ENCODE measurements at regions not wholly inside any gene's neighbourhood (a gene's known extent, or its start where the extent isn't known, plus 50 kb on each side); places are given as distances from the start of the nearest gene placed in this dataset.

DNA sequence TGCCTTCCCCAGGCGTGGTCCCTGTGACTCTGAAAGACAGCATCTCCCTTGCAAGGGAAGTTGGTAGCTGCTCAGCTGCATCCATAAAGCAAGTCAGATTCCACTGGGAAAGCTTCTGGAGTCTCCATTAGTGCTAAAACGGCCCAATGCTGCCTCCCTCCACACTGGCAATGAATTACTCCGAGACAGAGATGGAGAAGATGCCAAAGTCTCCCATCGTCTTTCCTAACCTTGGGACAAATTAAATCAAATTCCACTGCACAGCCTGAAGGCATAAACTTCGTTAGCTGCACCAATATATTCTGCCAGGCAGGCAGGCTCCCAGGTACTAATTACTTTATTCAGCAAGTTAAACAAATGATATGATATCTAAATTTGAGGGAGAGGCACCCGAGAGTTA is 106.3 kb upstream of the GJB5 start:
- Mint-ChIP-seq H3K27ac (no peak overlapping the region), H3K27me3 (ENCODE audit: low read depth in 3 of 3) (peaks cover 6 to 11% (median 9%) of the 10 kb centered on the region in 3 donors), H3K9me3 (no peaks in the 10 kb centered on the region), H3K36me3 (no peaks in the 10 kb centered on the region), H3K4me1 (no peaks in the 10 kb centered on the region), H3K4me3 (no peak overlapping the region)
- TF ChIP-seq, protein P1, sequence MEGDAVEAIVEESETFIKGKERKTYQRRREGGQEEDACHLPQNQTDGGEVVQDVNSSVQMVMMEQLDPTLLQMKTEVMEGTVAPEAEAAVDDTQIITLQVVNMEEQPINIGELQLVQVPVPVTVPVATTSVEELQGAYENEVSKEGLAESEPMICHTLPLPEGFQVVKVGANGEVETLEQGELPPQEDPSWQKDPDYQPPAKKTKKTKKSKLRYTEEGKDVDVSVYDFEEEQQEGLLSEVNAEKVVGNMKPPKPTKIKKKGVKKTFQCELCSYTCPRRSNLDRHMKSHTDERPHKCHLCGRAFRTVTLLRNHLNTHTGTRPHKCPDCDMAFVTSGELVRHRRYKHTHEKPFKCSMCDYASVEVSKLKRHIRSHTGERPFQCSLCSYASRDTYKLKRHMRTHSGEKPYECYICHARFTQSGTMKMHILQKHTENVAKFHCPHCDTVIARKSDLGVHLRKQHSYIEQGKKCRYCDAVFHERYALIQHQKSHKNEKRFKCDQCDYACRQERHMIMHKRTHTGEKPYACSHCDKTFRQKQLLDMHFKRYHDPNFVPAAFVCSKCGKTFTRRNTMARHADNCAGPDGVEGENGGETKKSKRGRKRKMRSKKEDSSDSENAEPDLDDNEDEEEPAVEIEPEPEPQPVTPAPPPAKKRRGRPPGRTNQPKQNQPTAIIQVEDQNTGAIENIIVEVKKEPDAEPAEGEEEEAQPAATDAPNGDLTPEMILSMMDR (IDR thresholded peaks at IDR 0.05) = no peak
- Histone ChIP-seq H2AFZ (ENCODE audit: insufficient read depth, low read depth, low read length, poor library complexity, severe bottlenecking) (no peak overlapping the region), H3K79me2 (ENCODE audit: insufficient read depth, low read length) (no peaks in the 10 kb centered on the region), H3K36me3 (replicated peaks in 1 of 2; ENCODE audit: control insufficient read depth in 1 of 2, insufficient read depth in 2 of 2, low read length in 2 of 2) (no peaks in the 10 kb centered on the region), H4K20me1 (ENCODE audit: insufficient read depth, low read length) (no peaks in the 10 kb centered on the region), H3K9me3 (replicated peaks in 1 of 2; ENCODE audit: control insufficient read depth in 1 of 2, insufficient read depth in 1 of 2, low read length in 2 of 2) (no peaks in the 10 kb centered on the region), H3K27ac (ENCODE audit: low read depth in 1 of 2, low read length in 2 of 2) (no peak overlapping the region), H3K9ac (ENCODE audit: insufficient read depth, low read length, poor library complexity, severe bottlenecking) (no peak overlapping the region), H3K4me1 (ENCODE audit: control insufficient read depth in 1 of 2, insufficient read depth in 2 of 2, low read length in 2 of 2) (peaks cover 0 to 2% of the 10 kb centered on the region in 2 donors), H3K4me3 (replicated peaks in 1 of 3; ENCODE audit: low read depth in 2 of 3, low read length in 3 of 3) (no peak overlapping the region), H3K4me2 (replicated peaks; ENCODE audit: extremely low read depth, low read length, poor library complexity, severe bottlenecking) (no peak overlapping the region), H3K27me3 (ENCODE audit: control insufficient read depth in 2 of 2, insufficient read depth in 2 of 2, low read length in 2 of 2) (no peaks in the 10 kb centered on the region)
- 70% methylated on average over 3 of the region's 6 CpGs for WGBS (ENCODE audit: insufficient coverage)
- DNase-seq = no peak
- intact Hi-C loops (cut with micrococcal nuclease) = no loop called here

DNA sequence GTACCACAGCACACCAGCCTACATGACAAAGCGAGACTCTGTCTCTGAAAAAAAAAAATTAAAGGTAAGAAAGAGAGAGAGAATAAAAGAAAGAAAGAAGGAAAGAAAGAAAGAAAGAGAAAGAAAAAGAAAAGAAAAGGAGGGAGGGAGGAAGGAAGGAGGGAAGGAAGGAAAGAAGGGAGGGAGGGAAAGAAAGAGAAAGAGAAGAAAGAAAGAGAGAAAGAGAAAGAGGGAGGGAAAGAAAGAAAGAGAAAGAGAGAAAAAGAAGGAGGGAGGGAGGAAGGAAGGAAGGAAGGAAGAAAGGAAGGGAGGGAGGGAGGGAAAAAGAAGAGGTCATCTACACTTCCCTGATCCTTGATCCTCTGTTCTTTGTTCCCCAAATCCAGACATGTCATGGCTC is 104.8 kb upstream of the GJB5 start:
- no peaks in the 10 kb centered on the region for H3K36me3 ChIP-seq (replicated peaks in 1 of 2; ENCODE audit: control insufficient read depth in 1 of 2, insufficient read depth in 2 of 2, low read length in 2 of 2)
- H3K36me3 Mint-ChIP-seq = no peaks in the 10 kb centered on the region
- no peak for DNase-seq
- no peak overlapping the region for H3K4me3 Mint-ChIP-seq
- intact Hi-C loops (cut with micrococcal nuclease) = no loop called here
- H3K4me1 ChIP-seq (ENCODE audit: control insufficient read depth in 1 of 2, insufficient read depth in 2 of 2, low read length in 2 of 2) = peaks cover 4 to 5% of the 10 kb centered on the region in 2 donors
- H3K27ac Mint-ChIP-seq = no peak overlapping the region
- no peak overlapping the region for H3K4me3 ChIP-seq (replicated peaks in 1 of 3; ENCODE audit: low read depth in 2 of 3, low read length in 3 of 3)
- peaks cover 9 to 13% (median 9%) of the 10 kb centered on the region in 3 donors for H3K27me3 Mint-ChIP-seq (ENCODE audit: low read depth in 3 of 3)
- TF ChIP-seq, protein P1 (IDR thresholded peaks at IDR 0.05) = no peak
- no peak overlapping the region for H2AFZ ChIP-seq (ENCODE audit: insufficient read depth, low read depth, low read length, poor library complexity, severe bottlenecking)
- H3K9me3 Mint-ChIP-seq = peaks cover 0 to 3% (median 0%) of the 10 kb centered on the region in 7 donors
- no peaks in the 10 kb centered on the region for H3K79me2 ChIP-seq (ENCODE audit: insufficient read depth, low read length)
- H4K20me1 ChIP-seq (ENCODE audit: insufficient read depth, low read length) = no peaks in the 10 kb centered on the region
- peaks cover under 1% of the 10 kb centered on the region for H3K4me1 Mint-ChIP-seq
- H3K27ac ChIP-seq (ENCODE audit: low read depth in 1 of 2, low read length in 2 of 2) = no peak overlapping the region
- WGBS (ENCODE audit: insufficient coverage) = no CpG with 5 or more reads among the region's 1 CpG
- no peak overlapping the region for H3K4me2 ChIP-seq (replicated peaks; ENCODE audit: extremely low read depth, low read length, poor library complexity, severe bottlenecking)
- no peak overlapping the region for H3K9ac ChIP-seq (ENCODE audit: insufficient read depth, low read length, poor library complexity, severe bottlenecking)
- no peaks in the 10 kb centered on the region for H3K27me3 ChIP-seq (ENCODE audit: control insufficient read depth in 2 of 2, insufficient read depth in 2 of 2, low read length in 2 of 2)
- H3K9me3 ChIP-seq (replicated peaks in 1 of 2; ENCODE audit: control insufficient read depth in 1 of 2, insufficient read depth in 1 of 2, low read length in 2 of 2) = no peaks in the 10 kb centered on the region
